GM19328 (cell line): ENCODE measurements at regions not wholly inside any gene's neighbourhood (a gene's known extent, or its start where the extent isn't known, plus 50 kb on each side); places are given as distances from the start of the nearest gene placed in this dataset.

Source experiments
- ATAC-seq: cut with Tn5 transposase; IDR thresholded peaks from one replicate; pipeline ENCODE4 v1.9.1; 2021; ENCODE audit warnings: mild to moderate bottlenecking, moderate library complexity; ENCODE audit not compliant: unreplicated experiment

DNA sequence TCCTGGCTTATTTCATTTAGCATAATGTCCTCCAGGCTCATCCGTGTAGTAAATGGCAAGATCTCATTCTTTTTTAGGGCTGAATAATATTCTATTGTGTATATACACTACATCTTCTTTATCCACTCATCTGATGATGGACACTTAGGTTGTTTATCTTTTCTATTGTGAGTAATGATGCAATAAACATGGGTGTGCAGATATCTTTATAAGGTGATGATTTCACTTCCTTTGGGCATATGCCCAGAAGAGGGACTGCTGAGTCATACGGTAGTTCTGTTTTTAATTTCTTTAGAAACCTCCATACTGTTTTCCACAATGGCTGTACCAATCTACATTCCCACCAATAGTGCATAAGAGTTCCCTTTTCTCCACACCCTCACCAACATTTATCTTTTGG, 317.6 kb upstream of the CNKSR2 start:
- no peak for ATAC-seq

- no peak for ATAC-seq
Observed at GRCh38 chrX:21047034-21047455, 327.2 kb upstream of the CNKSR2 start.

- no peak for ATAC-seq
Observed at GRCh38 chrX:21014326-21014725, 359.9 kb upstream of the CNKSR2 start.

GRCh38 chrX:21004835-21005234, 369.4 kb upstream of the CNKSR2 start:
- no peak for ATAC-seq

GRCh38 chrX:20995829-20996228, 378.4 kb upstream of the CNKSR2 start:
- ATAC-seq, result no peak

DNA sequence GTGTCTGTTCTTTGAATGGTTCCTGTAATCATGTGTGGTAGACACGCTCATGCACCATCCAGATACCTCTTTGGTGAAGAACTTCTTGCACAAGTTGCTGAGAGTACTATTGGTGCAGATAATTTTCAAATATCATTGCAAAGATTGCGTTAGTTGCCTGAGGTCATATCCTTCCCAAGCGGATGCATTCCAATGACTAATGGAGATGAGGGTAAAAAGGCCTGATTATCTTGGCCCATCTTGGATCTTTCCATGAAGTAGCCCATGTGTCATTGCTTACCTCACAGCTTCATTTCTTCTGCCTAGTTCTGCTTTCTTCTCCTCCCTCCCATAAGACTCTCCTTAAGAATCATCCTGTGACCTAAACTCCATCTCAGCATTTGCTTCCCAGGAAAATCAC, 384.9 kb upstream of the CNKSR2 start:
- no peak for ATAC-seq

DNA sequence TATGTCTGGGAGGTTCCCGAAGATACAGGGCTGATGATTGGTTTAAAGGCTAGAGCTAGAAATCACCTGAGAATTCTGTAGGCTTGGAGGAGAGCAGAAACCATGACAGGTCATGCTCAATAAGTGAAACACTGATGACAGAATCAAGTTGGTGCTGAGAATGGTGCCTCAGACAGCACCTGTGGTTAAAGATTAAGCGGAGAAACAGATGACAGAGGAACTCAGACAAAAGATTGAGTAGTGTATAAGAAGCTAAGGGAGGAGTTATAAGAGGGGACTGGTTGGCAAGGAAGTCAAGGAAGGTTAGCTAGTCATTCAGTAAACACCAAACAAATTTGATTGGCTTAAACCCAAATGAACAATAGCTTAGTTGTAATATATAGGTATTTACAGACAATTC, 385.4 kb upstream of the CNKSR2 start:
- no peak for ATAC-seq

DNA sequence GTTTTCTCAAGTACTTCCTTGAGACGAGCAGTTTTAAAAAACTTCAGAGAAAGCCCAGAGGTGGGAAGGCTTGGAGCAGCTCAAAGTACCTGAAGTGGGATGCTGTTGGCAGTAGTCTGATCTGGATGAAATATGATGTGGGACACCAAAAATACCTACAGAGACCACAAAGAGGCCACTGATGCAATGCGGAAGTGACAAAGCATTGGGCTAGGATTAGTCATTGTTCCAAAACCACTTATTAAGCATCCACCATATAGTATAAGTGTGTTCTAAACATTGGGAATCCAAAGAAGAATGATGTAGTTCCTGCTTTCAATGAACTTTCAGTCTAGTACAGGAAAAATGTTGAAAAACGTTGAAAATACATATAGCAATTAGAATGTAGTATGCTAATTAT, 386.1 kb upstream of the CNKSR2 start:
- ATAC-seq, result no peak

GRCh38 chrX:20980426-20980825, 393.8 kb upstream of the CNKSR2 start:
- no peak for ATAC-seq

DNA sequence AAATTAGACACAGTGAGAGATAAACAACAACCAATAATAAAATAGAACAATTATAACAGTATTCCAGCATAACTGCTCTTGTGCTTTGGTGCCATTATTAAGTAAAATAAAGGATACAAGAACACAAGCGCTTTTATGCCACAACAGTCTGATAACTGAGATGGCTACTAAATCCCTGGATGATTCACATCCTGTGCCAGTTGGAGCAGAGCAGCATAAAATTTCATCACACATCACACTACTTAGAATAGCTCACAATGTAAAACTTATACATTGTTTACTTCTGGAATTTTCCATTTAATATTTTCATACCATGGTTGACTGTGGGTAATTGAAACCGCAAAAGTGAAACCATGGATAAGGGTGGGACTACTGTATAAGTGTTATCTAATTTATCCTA, 399.9 kb upstream of the CNKSR2 start:
- no peak for ATAC-seq

- ATAC-seq, result no peak
Observed at GRCh38 chrX:20973038-20973437, 401.2 kb upstream of the CNKSR2 start.

DNA sequence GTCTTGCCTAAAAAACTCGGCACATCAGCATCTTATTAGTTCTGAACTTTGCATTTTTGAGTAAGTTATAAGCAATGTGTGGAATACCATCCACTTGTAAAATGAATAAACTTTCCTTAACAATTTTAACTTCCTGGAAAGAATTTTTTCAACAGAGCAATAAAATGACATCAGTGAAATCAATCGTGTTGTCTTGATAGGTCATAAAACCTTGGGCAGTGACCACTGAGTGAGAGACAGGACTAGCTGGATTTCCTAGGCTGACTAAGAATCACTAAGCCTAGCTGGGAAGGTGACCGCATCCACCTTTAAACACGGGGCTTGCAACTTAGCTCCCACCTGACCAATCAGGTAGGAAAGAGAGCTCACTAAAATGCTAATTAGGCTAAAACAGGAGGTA, 403.0 kb upstream of the CNKSR2 start:
- no peak for ATAC-seq

DNA sequence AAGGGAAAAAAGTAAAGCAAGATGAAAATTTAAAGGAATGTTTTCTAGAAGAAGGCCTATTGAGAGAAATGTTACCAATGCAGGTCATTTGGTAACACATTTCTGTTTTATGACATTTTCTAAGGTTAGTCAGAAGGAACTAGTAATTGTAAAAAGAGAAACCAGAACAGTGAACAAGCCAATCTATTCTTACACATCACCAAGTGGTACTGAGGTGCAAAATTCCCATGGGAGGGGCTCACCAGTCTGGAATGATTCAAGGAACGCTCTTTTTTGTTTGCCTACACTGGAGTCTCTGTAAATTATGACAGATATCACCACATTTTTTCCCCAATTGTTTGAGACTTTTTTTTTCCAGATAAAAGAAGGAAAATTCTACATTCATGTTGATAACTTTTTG, 404.7 kb upstream of the CNKSR2 start:
- ATAC-seq, result no peak

GRCh38 chrX:20968996-20969395, 405.2 kb upstream of the CNKSR2 start:
- no peak for ATAC-seq

DNA sequence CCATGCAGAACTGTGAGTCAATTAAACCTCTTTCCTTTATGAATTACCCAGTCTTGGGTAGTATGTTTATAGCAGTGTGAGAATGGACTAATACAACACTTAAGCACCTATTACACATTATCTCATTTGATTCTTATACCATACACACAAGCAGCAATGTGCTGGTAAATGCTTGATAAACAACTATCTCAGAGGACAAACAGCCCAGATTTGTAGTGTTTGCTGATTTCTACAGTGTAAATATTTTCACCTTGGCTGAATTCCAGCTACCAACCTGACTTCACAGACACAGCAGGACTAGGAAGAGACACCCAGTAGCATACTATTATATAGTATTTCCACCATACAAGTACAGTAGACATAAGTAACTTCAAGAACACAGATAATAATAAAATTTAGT, 406.5 kb upstream of the CNKSR2 start:
- no peak for ATAC-seq

DNA sequence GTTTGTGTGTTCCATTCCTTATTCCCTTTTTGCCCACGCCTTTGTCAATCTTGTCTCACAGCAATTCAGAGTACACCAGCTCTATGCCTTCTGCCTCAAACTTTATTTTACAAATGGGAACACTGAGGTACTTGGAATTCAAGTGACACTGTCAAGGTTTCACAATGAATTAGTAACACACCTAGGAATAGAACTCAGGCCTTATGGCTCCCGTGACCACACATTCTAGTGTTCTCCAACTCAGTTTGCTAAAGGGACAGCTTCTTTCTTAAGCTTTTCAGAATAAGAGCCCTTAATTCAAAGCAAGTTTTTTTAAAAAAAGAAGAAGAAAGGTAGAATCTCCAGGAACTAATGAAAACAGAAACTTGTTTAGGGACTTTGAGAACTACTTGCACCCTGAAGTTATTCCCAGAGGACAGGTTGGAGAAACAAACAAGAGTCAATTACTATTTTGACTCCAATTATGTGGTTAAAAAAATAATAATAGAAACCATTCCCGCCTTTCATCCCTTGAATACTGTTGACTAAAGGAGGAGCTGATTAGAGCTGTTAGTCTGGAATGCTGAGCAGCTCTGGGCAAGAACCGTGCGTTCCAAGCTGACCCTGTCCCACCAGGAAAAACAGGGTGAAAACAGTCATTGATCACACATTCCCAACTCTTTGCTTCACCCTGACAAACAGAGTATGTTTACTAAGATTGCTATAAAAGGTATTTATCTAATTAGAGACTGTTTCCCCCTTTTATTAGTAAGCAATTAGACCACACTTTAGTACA, 408.8 kb upstream of the CNKSR2 start:
- ATAC-seq, result no peak

- no peak for ATAC-seq
Observed at GRCh38 chrX:20954014-20954413, 420.2 kb upstream of the CNKSR2 start.

DNA sequence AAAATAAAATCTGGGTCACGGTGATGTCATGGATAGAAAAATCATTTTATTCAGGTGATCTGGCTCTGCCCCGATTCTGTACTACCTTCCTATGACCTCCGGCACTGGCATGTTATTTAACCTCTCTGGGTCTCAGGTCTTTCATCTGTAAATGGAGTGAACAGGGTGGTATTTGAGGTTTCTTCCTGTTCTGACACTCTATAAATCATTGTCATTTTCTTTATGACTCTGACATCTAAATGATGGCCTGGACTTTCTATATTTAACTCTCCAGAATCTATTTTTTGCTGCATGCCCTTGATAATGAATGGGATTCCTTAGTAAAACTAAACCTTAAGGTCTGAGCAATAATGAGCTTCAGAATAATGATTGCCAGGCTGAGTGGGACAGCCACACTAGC, 422.0 kb upstream of the CNKSR2 start:
- no peak for ATAC-seq

DNA sequence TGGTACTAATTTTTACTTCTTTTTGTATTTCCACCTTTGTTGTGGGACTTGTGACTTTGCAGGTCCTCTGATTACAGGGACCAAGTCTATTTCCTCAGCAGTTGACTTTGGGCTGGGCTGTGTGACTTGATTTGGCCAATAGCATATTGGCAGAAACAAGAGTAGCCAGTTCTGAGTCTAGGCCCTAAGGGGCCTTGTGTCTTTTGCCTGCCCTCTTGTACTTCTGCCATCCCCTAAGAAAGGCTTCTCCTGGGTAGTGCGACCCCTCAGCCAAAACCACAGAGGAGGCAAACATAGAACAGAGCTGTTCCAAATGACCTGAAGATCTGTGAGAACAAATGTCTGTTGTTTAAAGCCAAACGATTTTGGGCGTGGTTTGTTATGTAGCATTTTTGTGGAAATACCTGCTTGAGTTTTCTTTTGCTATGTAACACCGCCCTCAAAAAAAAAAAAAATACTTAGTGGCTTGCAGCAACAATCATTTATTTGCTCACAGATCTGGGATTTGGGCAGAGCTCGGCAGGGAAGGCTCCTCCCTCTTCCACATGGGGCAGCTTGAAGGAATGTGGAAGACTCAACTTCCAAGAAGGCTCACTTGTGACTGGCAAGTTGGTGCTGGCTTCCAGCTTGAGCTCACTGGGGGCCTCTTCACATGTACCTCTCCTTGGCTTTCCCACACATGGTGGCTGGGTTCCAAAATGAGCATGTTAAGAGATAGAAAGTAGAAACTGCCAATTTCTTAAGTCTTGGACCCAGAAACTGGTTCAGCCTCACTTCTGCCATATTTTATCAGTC, 423.0 kb upstream of the CNKSR2 start:
- no peak for ATAC-seq

DNA sequence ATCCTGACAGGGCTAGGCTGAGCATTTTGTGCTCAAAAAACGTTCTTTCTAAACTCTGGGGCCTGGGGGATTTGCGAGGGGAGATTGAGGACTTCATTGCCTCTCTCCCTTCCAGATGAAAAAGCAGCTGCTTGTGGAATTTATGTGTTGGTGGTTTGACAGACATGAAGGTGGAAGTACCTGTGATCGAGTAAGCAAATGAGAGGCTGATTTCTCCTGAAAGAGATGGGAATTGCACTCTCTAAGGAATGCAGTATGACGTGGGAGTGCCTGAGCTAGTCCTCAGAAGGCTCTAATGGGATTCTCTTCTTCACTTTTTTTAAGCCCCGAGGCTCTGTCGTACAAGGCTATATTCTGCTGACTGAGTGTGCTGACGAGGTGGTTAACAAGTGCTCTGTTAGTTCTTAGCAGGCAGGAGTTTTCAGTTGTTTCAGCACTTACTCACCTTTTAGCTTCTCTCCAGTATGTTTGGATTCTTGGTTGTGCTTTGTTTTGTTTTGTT, 426.8 kb upstream of the CNKSR2 start:
- no peak for ATAC-seq

DNA sequence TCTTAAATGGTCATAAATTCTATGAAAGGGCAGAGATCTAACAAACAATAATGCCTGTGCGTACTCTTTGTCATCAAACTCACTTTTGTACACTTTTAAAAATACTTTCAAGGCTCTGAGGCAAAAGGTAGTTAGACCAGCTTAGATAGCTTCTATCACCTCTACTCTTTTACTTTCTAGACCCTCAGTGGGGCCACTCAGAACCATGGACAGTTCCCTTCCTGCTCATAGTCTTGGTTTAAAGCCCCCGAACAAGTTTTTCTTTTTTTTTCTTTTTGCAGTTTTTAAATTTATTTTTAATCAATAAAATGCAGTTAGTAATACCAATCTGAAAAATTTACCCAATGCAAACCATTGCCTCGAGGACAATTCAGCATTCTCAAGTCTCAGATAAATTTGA, 460.5 kb upstream of the CNKSR2 start:
- no peak for ATAC-seq

DNA sequence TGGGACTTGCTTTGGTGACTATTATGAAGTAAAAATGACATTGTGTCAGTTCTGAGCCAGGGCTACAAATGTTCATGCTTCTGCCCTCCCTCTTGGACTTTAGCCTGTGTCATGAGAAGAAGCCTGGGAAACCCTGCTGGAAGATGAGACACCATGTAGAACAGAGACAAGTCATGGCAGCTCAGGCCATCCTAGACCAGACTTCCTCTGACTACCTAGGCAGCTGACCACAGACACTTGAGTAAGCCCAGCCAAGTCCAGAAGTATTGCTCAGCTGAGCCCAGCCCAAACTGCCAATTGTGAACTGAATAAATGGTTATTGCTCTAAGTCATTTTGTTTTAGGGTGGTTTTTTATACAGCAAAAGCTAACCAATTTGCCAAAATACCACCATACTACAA, 467.6 kb upstream of the CNKSR2 start:
- ATAC-seq, result no peak
